Activated B cell treated with CpG ODN at 0.5 μM for 24 hours (primary cell): ENCODE measurements at regions not wholly inside any gene's neighbourhood (a gene's known extent, or its start where the extent isn't known, plus 50 kb on each side); places are given as distances from the start of the nearest gene placed in this dataset.

ENCODE experiments used
- ATAC-seq: fragments of 200-7000 bp; cut with Tn5 transposase; one replicate; pipeline ENCODE4 v1.10.0; 2021; ENCODE audit warnings: low read depth, mild to moderate bottlenecking, moderate library complexity
- CTCF ChIA-PET: fragments of 350-600 bp; sonication (Branson Sonifier 250); formaldehyde crosslinking; loops from one replicate; lab custom pipeline; 2021; ENCODE audit warnings: antibody characterized with exemption; lab: Charles Lee
- POLR2A ChIA-PET: fragments of 350-600 bp; sonication (Branson Sonifier 250); formaldehyde crosslinking; loops from one replicate; lab custom pipeline; 2021; ENCODE audit warnings: antibody characterized with exemption; lab: Charles Lee
- DNase-seq: peaks from one replicate; pipeline ENCODE4 v3.0.0; 2022
- H3K27ac Mint-ChIP-seq: one replicate; pipeline ENCODE4 v1.8.0; 2020; ENCODE audit warnings: mixed read lengths
- H3K27me3 Mint-ChIP-seq: one replicate; pipeline ENCODE4 v1.8.0; 2021; ENCODE audit warnings: mixed read lengths
- H3K36me3 Mint-ChIP-seq: one replicate; pipeline ENCODE4 v1.8.0; 2021; ENCODE audit warnings: low read depth, mixed read lengths
- H3K4me1 Mint-ChIP-seq: one replicate; pipeline ENCODE4 v1.8.0; 2021; ENCODE audit warnings: mixed read lengths
- H3K4me3 Mint-ChIP-seq: one replicate; pipeline ENCODE4 v1.8.0; 2020; ENCODE audit warnings: mild to moderate bottlenecking, mixed read lengths
- H3K9me3 Mint-ChIP-seq: one replicate; pipeline ENCODE4 v1.8.0; 2020; ENCODE audit warnings: mixed read lengths
- intact Hi-C: fragments of 100-400 bp; cut with micrococcal nuclease; formaldehyde crosslinking; loops from one replicate; pipeline ENCODE4 v1.15.1; 2024
- TF ChIP-seq, protein P1 (sequence below): fragments of 200-600 bp; IDR thresholded peaks from one replicate; pipeline ENCODE4 v1.8.0; 2022; ENCODE audit warnings: antibody characterized with exemption, mild to moderate bottlenecking

DNA sequence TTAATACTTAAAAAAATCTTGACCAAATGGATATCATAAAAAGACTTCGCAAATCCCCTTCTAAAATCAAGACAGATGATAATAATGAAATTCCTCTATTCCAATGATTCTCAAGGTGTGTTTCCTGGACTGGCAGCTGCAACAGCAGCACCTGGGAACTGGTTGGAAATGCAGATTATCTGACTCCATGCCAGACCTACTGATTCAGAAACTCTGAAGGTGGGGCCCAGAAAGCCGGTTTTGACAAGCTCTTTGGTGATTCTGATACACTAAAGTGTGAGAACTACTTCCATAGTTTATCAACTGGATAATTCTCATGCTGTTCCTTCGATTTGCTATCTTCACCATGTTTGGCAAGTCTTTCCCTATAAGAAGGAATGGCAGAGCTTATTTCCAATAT, 252.1 kb downstream of the COL12A1 start:
- intact Hi-C loops = no loop called here
- H3K27me3 Mint-ChIP-seq = no peaks in the 10 kb centered on the region
- no peak overlapping the region for H3K27ac Mint-ChIP-seq
- TF ChIP-seq, protein P1, sequence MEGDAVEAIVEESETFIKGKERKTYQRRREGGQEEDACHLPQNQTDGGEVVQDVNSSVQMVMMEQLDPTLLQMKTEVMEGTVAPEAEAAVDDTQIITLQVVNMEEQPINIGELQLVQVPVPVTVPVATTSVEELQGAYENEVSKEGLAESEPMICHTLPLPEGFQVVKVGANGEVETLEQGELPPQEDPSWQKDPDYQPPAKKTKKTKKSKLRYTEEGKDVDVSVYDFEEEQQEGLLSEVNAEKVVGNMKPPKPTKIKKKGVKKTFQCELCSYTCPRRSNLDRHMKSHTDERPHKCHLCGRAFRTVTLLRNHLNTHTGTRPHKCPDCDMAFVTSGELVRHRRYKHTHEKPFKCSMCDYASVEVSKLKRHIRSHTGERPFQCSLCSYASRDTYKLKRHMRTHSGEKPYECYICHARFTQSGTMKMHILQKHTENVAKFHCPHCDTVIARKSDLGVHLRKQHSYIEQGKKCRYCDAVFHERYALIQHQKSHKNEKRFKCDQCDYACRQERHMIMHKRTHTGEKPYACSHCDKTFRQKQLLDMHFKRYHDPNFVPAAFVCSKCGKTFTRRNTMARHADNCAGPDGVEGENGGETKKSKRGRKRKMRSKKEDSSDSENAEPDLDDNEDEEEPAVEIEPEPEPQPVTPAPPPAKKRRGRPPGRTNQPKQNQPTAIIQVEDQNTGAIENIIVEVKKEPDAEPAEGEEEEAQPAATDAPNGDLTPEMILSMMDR = no peak
- ATAC-seq = no peak
- H3K4me3 Mint-ChIP-seq = no peak overlapping the region
- peaks cover 6% of the 10 kb centered on the region for H3K9me3 Mint-ChIP-seq
- H3K36me3 Mint-ChIP-seq = no peaks in the 10 kb centered on the region
- ChIA-PET CTCF (no interaction called here), POLR2A (no interaction called here)
- H3K4me1 Mint-ChIP-seq = no peaks in the 10 kb centered on the region
- no peak for DNase-seq

GRCh38 chr6:74946961-74947360, 258.9 kb downstream of the COL12A1 start:
- intact Hi-C loops = no loop called here
- Mint-ChIP-seq H3K27me3 (no peaks in the 10 kb centered on the region), H3K36me3 (no peaks in the 10 kb centered on the region), H3K27ac (no peak overlapping the region), H3K4me3 (no peak overlapping the region), H3K4me1 (no peaks in the 10 kb centered on the region), H3K9me3 (no peaks in the 10 kb centered on the region)
- TF ChIP-seq, protein P1 = no peak
- ChIA-PET CTCF (no interaction called here), POLR2A (no interaction called here)
- ATAC-seq = no peak
- no peak for DNase-seq

- ATAC-seq = no peak
- no peaks in the 10 kb centered on the region for H3K4me1 Mint-ChIP-seq
- no peak overlapping the region for H3K4me3 Mint-ChIP-seq
- ChIA-PET POLR2A (no interaction called here), CTCF (no interaction called here)
- TF ChIP-seq, protein P1 = no peak
- DNase-seq = no peak
- no peaks in the 10 kb centered on the region for H3K27me3 Mint-ChIP-seq
- H3K27ac Mint-ChIP-seq = no peak overlapping the region
- intact Hi-C loops = no loop called here
- no peaks in the 10 kb centered on the region for H3K36me3 Mint-ChIP-seq
- no peaks in the 10 kb centered on the region for H3K9me3 Mint-ChIP-seq
These were observed 263.7 kb downstream of the COL12A1 start for GRCh38 chr6:74942130-74942529.

GRCh38 chr6:74941424-74941823, 264.4 kb downstream of the COL12A1 start:
- H3K4me1 Mint-ChIP-seq = no peaks in the 10 kb centered on the region
- no peaks in the 10 kb centered on the region for H3K27me3 Mint-ChIP-seq
- DNase-seq (no peak), ATAC-seq (no peak)
- no peak overlapping the region for H3K4me3 Mint-ChIP-seq
- ChIA-PET CTCF (no interaction called here), POLR2A (no interaction called here)
- H3K27ac Mint-ChIP-seq = no peak overlapping the region
- no peaks in the 10 kb centered on the region for H3K9me3 Mint-ChIP-seq
- H3K36me3 Mint-ChIP-seq = no peaks in the 10 kb centered on the region
- TF ChIP-seq, protein P1 = no peak
- intact Hi-C loops = no loop called here

GRCh38 chr6:74939721-74940620, 265.9 kb downstream of the COL12A1 start:
- Mint-ChIP-seq H3K4me1 (no peaks in the 10 kb centered on the region), H3K4me3 (no peak overlapping the region), H3K9me3 (no peaks in the 10 kb centered on the region), H3K36me3 (no peaks in the 10 kb centered on the region), H3K27ac (no peak overlapping the region), H3K27me3 (no peaks in the 10 kb centered on the region)
- ATAC-seq (no peak), DNase-seq (no peak)
- CTCF ChIA-PET = no interaction called here
- intact Hi-C loops = no loop called here
- POLR2A ChIA-PET = no interaction called here
- TF ChIP-seq, protein P1 = no peak
